A549 (cell line): ENCODE measurements at regions not wholly inside any gene's neighbourhood (a gene's known extent, or its start where the extent isn't known, plus 50 kb on each side); places are given as distances from the start of the nearest gene placed in this dataset.

Experiments
- ATAC-seq, 2 experiments: fragments of 200-7000 bp in 1 of 2; fragments of >200 bp in 1 of 2; cut with Nextera tagmentation in 1 of 2; cut with Tn5 transposase in 1 of 2; 3 replicates each; pipeline versions ENCODE4 v1.8.0 to v1.9.1; 2018 to 2020; ENCODE audit warnings: mild to moderate bottlenecking in 1 of 2, moderate library complexity in 1 of 2
- CTCF ChIA-PET: fragments of 300-600 bp; sonication (Branson Sonifier 250); formaldehyde crosslinking; extraction: SDS; loops from one replicate; lab custom pipeline; 2021; ENCODE audit warnings: antibody characterized with exemption, inconsistent platforms; lab: Yijun Ruan, JAX
- POLR2A ChIA-PET: fragments of 350-600 bp; formaldehyde crosslinking; extraction: SDS; loops from one replicate; lab custom pipeline; 2021; ENCODE audit warnings: antibody characterized with exemption, inconsistent platforms; lab: Yijun Ruan, JAX
- DNase-seq, 2 experiments: peaks; one replicate each; pipeline versions ENCODE4 v3.0.0 to v3.0.0-alpha.2; 2011 to 2016; ENCODE audit warnings: low read depth in 1 of 2, low spot score in 1 of 2
- FAIRE-seq: peaks from 2 replicates; lab custom pipeline; 2011; peaks lifted over from hg19 to GRCh38; lab: Jason Lieb, UNC
- H3K27ac ChIP-seq, 2 experiments: fragments of >200 bp; sonication (Bioruptor Twin); formaldehyde crosslinking; 3 replicates each; pipeline ENCODE4 v1.5.1; 2016 to 2017
- H3K4me1 ChIP-seq: fragments of >200 bp; sonication (Bioruptor Twin); formaldehyde crosslinking; 3 replicates; pipeline ENCODE4 v1.6.1; 2016
- H3K4me2 ChIP-seq: fragments of >200 bp; sonication (Bioruptor Twin); formaldehyde crosslinking; 3 replicates; pipeline ENCODE4 v1.6.1; 2016
- H3K4me3 ChIP-seq: fragments of >200 bp; sonication (Bioruptor Twin); formaldehyde crosslinking; 3 replicates; pipeline ENCODE4 v1.5.1; 2016
- H3K9me3 ChIP-seq: fragments of >200 bp; sonication (Bioruptor Twin); formaldehyde crosslinking; 3 replicates; pipeline ENCODE4 v1.6.1; 2016
- BCL3 ChIP-seq: fragments of >200 bp; sonication (Bioruptor Twin); formaldehyde crosslinking; IDR thresholded peaks from 3 replicates; pipeline ENCODE4 v1.6.1; 2016
- EHMT2 ChIP-seq: fragments of 200-600 bp; sonication (generic); IDR thresholded peaks from 2 replicates; pipeline ENCODE4 v1.6.1; 2016; ENCODE audit warnings: antibody characterized with exemption, low read depth, mild to moderate bottlenecking, moderate library complexity
- ESRRA ChIP-seq: fragments of 150-350 bp; IDR thresholded peaks from 2 replicates; pipeline ENCODE4 v1.6.1; 2014; ENCODE audit warnings: mild to moderate bottlenecking, low read length, borderline replicate concordance
- HEYL ChIP-seq: fragments of 250-450 bp; sonication (Bioruptor Pico); IDR thresholded peaks from 2 replicates; pipeline ENCODE4 v1.8.0; 2021; ENCODE audit warnings: mild to moderate bottlenecking, moderate library complexity
- HOXB13 ChIP-seq: fragments of 250-450 bp; sonication (Bioruptor Pico); IDR thresholded peaks from 2 replicates; pipeline ENCODE4 v1.5.0; 2020; ENCODE audit warnings: low read depth, mild to moderate bottlenecking, moderate library complexity
- HOXB5 ChIP-seq: fragments of 250-450 bp; sonication (Bioruptor Pico); IDR thresholded peaks from 2 replicates; pipeline ENCODE4 v1.5.0; 2020; ENCODE audit warnings: mild to moderate bottlenecking, moderate library complexity
- JUN ChIP-seq, 2 experiments: fragments of >200 bp; sonication (Bioruptor Twin); formaldehyde crosslinking; IDR thresholded peaks; 2 replicates in 1 of 2; 3 replicates in 1 of 2; pipeline ENCODE4 v1.6.1; 2016 to 2017
- MAFK ChIP-seq: fragments of 450-650 bp; IDR thresholded peaks from 2 replicates; pipeline ENCODE4 v1.6.1; 2014; ENCODE audit not compliant: partially characterized antibody
- PBX3 ChIP-seq: IDR thresholded peaks from 2 replicates; pipeline ENCODE4 v1.6.1; 2012
- RARB ChIP-seq: fragments of 250-450 bp; sonication (Bioruptor Pico); IDR thresholded peaks from 2 replicates; pipeline ENCODE4 v1.8.0; 2021; ENCODE audit warnings: mild to moderate bottlenecking, moderate library complexity
- RNF2 ChIP-seq: fragments of 200-600 bp; sonication (generic); IDR thresholded peaks from 2 replicates; pipeline ENCODE4 v1.6.1; 2016; ENCODE audit warnings: low read depth, mild to moderate bottlenecking, antibody characterized with exemption, moderate library complexity, borderline replicate concordance
- SMC3 ChIP-seq: fragments of >200 bp; sonication (Bioruptor Twin); formaldehyde crosslinking; IDR thresholded peaks from 3 replicates; pipeline ENCODE4 v1.6.1; 2018; ENCODE audit warnings: inconsistent platforms
- TFCP2L1 ChIP-seq: fragments of 250-450 bp; sonication (Bioruptor Pico); IDR thresholded peaks from 2 replicates; pipeline ENCODE4 v1.5.0; 2021; ENCODE audit warnings: mild to moderate bottlenecking
- TP53 ChIP-seq: fragments of 250-450 bp; sonication (Bioruptor Pico); IDR thresholded peaks from 2 replicates; pipeline ENCODE4 v1.5.0; 2021; ENCODE audit warnings: mild to moderate bottlenecking, moderate library complexity
- ZNF302 ChIP-seq: fragments of 250-450 bp; sonication (Bioruptor Pico); IDR thresholded peaks from 2 replicates; pipeline ENCODE4 v1.9.0; 2021; ENCODE audit warnings: inconsistent platforms, mild to moderate bottlenecking, moderate library complexity
- ZSCAN20 ChIP-seq: fragments of 250-450 bp; sonication (Bioruptor Pico); IDR thresholded peaks from 2 replicates; pipeline ENCODE4 v1.8.0; 2022; ENCODE audit warnings: mild to moderate bottlenecking, moderate library complexity
- WGBS: methylation state at CpG from one replicate; pipeline ENCODE4 v1.1.6; 2017; ENCODE audit errors: missing lambda C conversion rate; 5-methylcytosine and 5-hydroxymethylcytosine counted together

GRCh38 chr5:68950930-68951329 lies 142.9 kb upstream of the SLC30A5 start:
- no peaks in the 10 kb centered on the region for H3K9me3 ChIP-seq
- FAIRE-seq: no peak
- no peak for DNase-seq
- TF ChIP-seq ZSCAN20 (CRISPR knock-in tag) (no peak), ESRRA (no peak), RNF2 (no peak)
- TF ChIP-seq, all 56 proteins: peak for 0
- no peak overlapping the region for H3K27ac ChIP-seq
- WGBS: 21% methylated on average over 1 of the region's 1 CpG
- no peak for ATAC-seq
- no peak overlapping the region for H3K4me3 ChIP-seq
- CTCF ChIA-PET: interaction anchor here (0.8 to 1.7 kb wide), 4 partner anchors 9 to 654 kb away, joined by 3 to 5 read pairs (median 4); no protein-coding TSS in a partner anchor
- H3K4me2 ChIP-seq: no peak overlapping the region
- POLR2A ChIA-PET: no interaction called here
- H3K4me1 ChIP-seq: no peaks in the 10 kb centered on the region

- WGBS: 22% methylated on average over 3 of the region's 3 CpGs
- CTCF ChIA-PET: no interaction called here
- H3K4me2 ChIP-seq: no peak overlapping the region
- DNase-seq: no peak
- H3K4me3 ChIP-seq: no peak overlapping the region
- POLR2A ChIA-PET: no interaction called here
- no peak for FAIRE-seq
- no peaks in the 10 kb centered on the region for H3K4me1 ChIP-seq
- no peak for ATAC-seq
- no peak for TF ChIP-seq PBX3
- TF ChIP-seq BCL3: no peak
- TF ChIP-seq RARB: no peak
- TF ChIP-seq HEYL (CRISPR knock-in tag): no peak
- no peak for TF ChIP-seq TFCP2L1
- no peak for TF ChIP-seq ZNF302 (CRISPR knock-in tag)
- no peak for TF ChIP-seq ZSCAN20 (CRISPR knock-in tag)
- no peak for TF ChIP-seq HOXB5 (CRISPR knock-in tag)
- no peak overlapping the region for H3K27ac ChIP-seq
- H3K9me3 ChIP-seq: no peaks in the 10 kb centered on the region
Measured at GRCh38 chr5:68953231-68953874, 140.5 kb upstream of the SLC30A5 start.

GRCh38 chr5:68953875-68954617 lies 139.8 kb upstream of the SLC30A5 start:
- FAIRE-seq (no peak), DNase-seq (no peak), ATAC-seq (no peak)
- WGBS: 28% methylated on average over 9 of the region's 9 CpGs
- Histone ChIP-seq H3K27ac (no peak overlapping the region), H3K9me3 (no peaks in the 10 kb centered on the region), H3K4me3 (no peak overlapping the region), H3K4me2 (no peak overlapping the region), H3K4me1 (no peaks in the 10 kb centered on the region)
- ChIA-PET CTCF (no interaction called here), POLR2A (no interaction called here)
- no peak for TF ChIP-seq SMC3
- TF ChIP-seq HOXB13 (CRISPR knock-in tag): no peak
- TF ChIP-seq TP53: no peak
- no peak for TF ChIP-seq MAFK
- TF ChIP-seq ESRRA: no peak

GRCh38 chr5:68954618-68954910 lies 139.2 kb upstream of the SLC30A5 start:
- Histone ChIP-seq H3K9me3 (no peaks in the 10 kb centered on the region), H3K4me3 (no peak overlapping the region), H3K4me1 (no peaks in the 10 kb centered on the region), H3K27ac (no peak overlapping the region), H3K4me2 (no peak overlapping the region)
- no peak for TF ChIP-seq JUN (IDR thresholded peaks at IDR 0.05)
- no peak for TF ChIP-seq EHMT2
- ATAC-seq (no peak), DNase-seq (no peak), FAIRE-seq (no peak)
- 17% methylated on average over 2 of the region's 2 CpGs for WGBS
- ChIA-PET POLR2A (no interaction called here), CTCF (no interaction called here)
